K562 (cell line): ENCODE measurements at regions not wholly inside any gene's neighbourhood (a gene's known extent, or its start where the extent isn't known, plus 50 kb on each side); places are given as distances from the start of the nearest gene placed in this dataset.

Experiments used
- CC2D1A ChIP-seq: fragments of 450-650 bp; IDR thresholded peaks from 2 replicates; pipeline ENCODE4 v1.6.1; 2017; ENCODE audit warnings: mild to moderate bottlenecking
- GABPA ChIP-seq: fragments of 200-800 bp; sonication (Bioruptor generic); conservative IDR thresholded peaks from 2 replicates; pipeline ENCODE4 v1.6.1; 2016; ENCODE audit warnings: low read depth, missing genetic modification characterization, missing compliant biosample characterization
- TF ChIP-seq, protein P1 (sequence below): fragments of 450-650 bp; IDR thresholded peaks from 2 replicates; pipeline ENCODE4 v1.6.1; 2016; ENCODE audit warnings: missing biosample characterization, missing genetic modification characterization

DNA sequence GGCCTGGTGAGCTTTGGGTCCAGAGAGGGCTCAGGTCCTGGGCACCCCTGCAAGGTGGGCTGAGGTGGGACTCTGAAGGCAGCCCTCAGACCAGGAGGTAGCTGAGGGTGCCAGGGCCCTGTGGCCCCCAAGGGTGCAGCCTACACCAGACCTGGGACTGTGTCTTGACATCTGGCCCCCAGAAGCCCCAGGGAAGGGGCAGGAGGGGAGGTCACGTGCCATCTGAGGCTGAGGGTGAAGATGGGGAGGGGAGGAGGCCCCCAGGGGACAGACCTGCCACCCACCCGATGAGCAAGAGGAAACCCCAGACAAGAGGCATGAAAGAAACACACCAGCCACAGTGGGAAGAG is 520.2 kb downstream of the BRD1 start:
- TF ChIP-seq, protein P1, sequence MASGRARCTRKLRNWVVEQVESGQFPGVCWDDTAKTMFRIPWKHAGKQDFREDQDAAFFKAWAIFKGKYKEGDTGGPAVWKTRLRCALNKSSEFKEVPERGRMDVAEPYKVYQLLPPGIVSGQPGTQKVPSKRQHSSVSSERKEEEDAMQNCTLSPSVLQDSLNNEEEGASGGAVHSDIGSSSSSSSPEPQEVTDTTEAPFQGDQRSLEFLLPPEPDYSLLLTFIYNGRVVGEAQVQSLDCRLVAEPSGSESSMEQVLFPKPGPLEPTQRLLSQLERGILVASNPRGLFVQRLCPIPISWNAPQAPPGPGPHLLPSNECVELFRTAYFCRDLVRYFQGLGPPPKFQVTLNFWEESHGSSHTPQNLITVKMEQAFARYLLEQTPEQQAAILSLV (tag): no peak
- TF ChIP-seq GABPA (no peak), CC2D1A (no peak)
